ENCODE measurements at regions not wholly inside any gene's neighbourhood (a gene's known extent, or its start where the extent isn't known, plus 50 kb on each side); places are given as distances from the start of the nearest gene placed in this dataset.
"Not testable (repeated sequence)": the region's sequence is repeated elsewhere in the genome, so short reads cannot be mapped to it uniquely, and the experiment has no call there.

DNA sequence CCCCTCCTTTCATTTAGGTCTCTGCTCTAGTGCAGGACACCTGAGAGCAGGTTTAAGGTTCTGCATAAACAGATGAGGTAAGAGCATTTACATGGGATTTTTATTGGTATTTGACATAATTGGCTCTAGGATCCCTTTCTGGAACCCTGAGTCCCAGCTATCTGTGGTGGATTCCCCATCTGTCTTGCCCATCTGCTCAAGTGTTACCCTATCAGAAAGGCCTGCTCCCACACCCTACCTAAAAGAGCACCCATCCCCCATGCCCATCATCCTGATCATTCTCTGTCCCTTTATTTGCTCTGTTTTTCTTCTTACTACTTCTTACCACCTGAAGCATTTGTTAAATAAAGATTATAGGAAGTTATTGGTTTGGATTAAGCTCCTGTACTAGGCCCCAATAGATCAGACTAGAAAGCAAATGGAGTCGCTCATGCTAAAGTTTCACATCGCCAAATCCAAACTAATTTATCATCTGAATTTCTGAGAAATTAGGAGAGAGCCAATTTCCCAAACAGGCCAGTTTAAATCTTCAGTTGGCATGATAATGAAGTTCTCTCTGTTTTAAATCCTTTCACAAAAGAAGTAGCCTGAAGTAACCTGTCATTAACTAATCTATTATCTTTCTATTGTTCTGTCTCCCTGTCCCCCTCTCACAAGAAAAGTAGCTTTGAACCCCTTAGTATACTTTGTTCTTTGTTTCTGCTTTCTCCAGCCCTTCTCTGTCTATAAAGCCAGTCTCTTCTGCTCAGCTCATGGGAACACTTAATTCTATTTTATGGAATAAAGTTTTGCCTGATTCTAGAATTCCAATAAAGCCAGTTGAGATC lies 178.6 kb downstream of the ZNF674 start:
- DNase-seq, result no peak

DNA sequence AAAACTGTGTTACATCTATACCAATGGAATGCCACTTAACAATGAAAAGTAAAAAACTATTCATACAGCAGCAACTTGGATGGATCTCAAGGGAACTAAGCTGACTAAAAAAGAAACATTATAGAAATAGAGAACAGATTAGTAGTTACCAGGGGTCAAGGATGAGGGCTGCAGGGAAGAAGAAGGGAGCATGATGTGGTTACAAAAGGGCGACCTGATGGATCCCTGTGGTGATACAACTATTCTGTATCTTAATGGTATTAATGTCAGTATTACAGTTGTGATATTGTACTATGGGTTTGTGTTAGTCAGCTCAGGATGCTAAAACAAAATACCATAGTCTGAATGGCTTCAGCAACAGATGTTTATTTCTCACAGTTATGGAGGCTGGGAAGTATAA lies 190.7 kb downstream of the ZNF674 start:
- no peak for DNase-seq

DNA sequence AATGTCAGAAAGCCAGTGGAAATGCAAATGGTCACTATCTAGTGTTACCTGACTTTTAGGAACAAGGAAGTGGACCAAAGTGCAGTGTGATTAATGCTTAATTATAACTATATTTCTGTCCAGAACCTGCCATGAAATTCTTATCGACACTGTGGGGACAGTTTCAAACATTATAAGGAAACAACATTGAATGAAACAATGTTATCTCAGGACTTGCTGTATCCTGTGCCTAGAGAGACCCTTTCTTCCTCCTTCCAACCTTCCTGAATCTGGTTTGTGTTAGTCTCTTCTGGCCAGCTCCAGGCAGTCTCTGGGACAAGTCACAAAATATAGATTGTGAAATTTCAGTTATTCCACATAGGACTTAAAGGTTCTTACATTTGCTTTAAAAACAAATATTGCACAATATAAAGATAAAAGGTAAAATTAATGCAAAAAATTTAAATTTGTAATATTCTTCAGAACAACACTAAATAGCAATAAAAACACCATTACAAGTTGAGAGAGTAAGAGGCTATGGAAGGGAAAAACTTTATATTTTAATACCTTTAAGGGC lies 203.4 kb downstream of the ZNF674 start:
- no peak for DNase-seq

DNA sequence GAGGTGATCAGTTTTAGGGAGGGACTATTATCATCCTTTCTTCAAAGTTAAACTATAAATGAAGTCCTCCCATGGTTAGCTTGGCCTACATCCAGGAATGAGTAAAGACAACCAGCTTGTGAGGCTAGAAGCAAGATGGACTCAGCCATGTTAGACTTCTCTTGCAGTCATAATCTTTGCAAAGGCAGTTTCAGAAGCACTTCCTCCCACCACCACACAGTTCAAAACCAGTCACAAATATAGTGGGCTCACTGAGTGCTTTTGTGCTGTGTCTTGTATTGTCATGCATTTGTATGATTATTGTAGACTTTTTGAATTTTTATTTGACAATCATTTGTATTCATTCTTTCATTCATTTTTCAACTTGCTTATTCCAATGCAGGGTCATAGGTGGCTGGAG lies 204.5 kb downstream of the ZNF674 start:
- DNase-seq, result no peak

DNA sequence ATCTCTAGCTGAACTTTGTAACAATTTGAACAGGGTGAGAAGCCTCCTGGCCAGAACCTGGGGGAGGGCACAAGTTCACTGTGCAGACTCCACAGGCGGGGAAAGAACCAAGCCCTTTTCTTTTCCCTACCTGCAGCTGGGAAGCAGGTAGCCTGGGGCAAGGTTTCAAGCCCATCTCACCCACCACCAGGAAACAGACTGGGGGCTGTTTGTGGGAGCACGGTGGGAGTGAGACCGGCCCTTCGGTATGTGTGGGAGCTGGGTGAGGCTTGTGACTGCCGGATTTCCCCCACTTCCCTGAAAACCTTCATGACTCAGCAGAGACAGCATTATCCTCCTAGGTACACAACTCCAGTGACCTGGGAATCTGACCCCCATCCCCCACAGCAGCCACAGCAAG lies 211.7 kb downstream of the ZNF674 start:
- no peak for DNase-seq

DNA sequence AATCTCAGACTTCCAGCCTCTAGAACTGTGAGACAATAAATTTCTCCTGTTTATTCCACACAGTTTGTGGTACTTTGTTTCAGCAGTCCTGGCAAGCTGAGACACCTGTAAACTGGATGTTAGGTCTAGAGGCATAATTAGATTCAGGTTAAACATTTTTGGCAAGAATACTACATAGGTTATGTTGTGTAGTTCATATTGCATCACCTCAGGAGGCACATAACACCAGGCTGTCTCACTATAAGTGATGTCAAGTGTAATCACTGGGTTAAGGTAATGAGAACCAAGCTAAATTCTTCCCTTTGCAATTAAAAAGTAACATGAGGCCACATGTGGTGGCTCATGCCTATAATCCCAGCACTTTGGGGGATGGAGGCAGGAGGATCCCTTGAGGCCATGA lies 214.2 kb downstream of the ZNF674 start:
- DNase-seq, result no peak

DNA sequence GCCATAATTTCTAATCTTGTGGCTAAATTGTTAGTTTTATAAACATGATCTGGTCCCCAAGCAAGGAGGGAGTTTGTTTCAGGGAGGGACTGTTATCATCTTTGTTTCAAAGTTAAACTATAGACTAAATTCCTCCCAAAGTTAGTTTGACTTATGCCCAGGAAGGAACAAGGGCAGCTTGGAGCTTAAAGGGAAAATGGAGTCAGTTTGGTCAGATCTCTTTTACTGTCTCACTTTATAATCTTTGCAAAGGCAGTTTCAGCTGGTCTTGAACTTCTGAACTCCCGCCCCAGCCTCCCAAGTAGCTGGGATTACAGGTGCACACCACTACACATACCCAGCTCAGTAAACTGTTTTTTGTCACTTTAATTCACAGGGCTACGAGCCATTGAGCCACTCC lies 214.7 kb downstream of the ZNF674 start:
- DNase-seq, result no peak

DNA sequence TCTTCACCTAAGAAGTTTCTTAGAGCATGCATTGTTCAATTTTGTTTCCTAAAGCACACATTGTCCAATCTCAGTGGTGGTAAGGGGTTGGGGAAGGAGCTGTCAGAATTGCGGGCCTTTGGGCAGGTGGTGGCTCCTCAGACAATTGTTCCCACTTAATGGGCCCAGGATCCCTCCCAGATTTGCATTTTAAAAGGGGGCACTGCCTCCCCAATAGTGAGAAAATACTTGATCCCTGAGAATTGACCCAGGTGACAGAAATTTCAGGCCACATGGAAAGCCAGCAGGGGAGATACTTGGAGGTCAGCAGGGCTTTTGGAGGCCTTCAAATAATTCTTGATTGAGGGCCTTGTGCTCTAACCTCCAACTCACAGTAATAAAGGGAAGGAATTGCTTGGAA lies 217.1 kb downstream of the ZNF674 start:
- no peak for DNase-seq

DNA sequence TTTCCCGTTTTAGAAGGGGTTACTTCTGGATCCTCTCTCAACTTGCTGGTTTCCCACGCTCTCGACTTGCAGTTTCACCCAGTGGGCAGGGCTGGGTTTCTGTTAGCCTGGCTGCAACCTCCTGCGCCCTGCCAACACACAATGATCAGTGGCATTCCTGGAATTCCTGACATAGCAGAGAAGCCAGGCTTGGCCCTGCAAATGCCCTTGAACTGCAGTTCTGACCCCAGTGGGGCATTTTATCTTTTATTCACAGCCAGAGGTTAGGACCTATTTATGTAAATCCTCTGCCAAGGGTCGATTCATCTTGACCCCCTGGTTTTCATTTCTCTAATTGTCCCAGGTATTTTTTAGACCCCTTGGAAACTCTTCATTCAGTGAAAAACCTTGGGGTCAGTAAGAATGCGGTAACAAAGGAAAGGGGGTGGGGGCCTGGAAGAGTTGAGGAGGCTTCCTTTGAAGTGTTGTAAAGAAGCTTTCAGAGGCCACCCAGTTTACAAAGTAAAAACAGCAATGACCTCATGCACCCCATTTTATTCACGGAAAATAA lies 217.6 kb downstream of the ZNF674 start:
- DNase-seq, result no peak

DNA sequence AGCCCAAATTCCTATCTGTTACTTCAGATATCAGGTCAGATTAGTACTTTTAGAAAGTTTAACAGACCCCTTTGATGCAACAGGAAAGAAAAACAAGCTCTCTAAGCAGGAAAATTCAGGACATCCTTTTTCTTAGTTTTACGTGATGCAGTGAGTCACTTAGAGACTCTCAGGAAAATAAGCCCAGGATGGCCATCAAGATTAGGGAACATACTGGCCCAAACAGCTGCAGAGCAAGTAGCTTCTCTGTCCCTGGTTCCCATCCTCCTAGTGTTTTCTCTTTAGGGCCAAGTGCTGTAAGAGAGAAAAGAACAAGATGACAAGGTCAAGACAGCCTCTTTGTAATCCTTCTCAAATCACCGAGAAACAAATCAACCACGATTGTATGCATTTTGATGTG lies 219.1 kb downstream of the ZNF674 start:
- DNase-seq, result no peak

DNA sequence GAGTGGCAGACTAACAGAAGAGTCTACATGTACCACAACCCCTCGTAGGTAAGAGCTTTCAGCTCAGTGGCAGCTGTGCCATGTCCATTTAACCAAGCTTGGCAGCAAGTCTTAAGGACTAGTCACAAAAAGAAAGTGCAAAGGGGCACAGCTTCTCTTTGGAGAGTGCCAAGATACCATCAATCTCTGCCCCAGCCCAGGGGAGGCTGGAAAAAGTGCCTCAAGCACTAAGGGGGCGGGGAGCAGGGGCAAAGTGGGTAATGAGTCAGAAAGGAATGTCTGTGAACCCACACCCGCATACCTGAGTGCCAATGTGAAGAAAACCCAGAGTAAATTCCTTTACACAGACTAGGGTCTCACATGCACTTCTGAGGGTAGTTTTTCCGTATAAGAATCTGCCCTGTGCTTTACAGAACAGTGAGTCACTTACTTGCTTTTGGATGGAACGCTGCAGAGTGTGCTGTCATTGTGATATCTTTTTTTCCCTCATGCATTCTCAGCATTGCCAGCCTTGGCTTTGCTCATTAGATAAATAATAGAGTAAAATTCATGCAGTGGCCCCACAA lies 219.8 kb downstream of the ZNF674 start:
- peak in 1 of 14 donors; percentile 0 for DNase-seq

DNA sequence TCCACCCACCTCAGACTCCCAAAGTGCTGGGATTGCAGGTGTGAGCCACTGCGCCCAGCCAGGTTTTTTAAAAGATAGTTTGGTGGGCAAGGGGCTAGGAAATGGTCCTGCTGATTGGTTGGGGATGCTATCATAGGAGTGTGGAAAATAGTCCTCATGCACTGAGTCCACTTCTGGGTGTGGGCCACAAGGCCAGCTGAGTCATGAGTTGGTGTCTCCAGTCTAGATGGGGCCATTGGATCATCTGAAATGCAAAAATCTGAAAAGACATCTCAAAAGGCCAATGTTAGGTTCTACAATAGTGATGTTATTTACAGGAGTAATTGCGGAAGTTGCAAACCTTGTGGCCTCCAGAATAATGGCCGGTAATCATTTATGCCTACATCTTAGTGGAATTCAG lies 221.1 kb downstream of the ZNF674 start:
- DNase-seq, result no peak

DNA sequence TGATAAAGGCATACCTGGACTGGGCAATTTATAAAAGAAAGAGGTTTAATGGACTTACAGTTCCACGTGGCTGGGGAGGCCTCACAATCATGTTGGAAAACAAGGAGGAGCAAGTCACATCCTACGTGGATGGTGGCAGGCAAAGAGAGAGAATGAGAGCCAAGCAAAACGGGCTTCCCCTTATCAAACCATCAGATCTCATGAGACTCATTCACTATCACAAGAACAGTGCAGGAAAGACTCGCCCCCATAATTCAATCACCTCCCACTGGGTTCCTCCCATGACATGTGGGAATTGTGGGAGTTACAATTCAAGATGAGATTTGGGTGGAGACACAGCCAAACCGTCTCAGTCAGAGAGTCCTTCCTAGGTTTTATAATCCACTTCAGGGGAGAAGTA lies 222.3 kb downstream of the ZNF674 start:
- not testable (repeated sequence) for DNase-seq

DNA sequence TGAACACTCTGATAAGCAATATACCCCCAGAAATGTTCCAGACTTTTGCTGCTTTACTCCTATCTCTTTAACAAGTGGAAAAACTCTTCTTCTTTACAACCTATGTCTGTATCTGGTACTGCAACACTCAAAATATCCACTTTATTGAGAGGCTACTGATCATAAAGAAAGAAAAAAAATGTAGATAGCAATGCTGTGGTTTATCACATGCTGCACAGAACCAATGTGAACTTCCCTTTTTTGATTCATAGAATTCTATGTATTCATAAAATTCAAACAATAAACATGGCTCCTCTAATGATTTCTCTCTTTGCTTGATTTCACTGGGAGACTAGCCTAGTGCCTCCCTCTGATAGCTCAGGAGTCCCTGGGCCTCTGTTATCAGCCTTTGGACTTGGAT lies 223.5 kb downstream of the ZNF674 start:
- DNase-seq, result no peak

DNA sequence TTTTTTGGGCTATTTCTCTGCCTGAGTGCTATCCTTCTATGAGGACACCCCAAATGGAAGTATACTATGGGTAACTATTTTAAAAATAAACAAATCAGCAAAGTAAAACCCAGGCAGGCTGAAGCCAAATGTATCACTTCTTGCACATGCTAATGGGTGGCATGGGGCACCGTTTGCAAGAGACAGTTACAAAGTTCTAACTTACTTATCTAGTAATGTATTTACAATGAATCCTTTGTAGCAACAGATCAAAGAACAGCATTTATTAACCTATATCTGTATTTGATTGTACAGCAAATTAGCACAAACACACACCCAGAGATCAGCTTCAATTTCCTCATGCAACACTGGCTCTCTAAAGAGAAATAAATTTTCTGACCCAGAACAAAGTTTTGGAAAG lies 225.5 kb downstream of the ZNF674 start:
- DNase-seq, result no peak

DNA sequence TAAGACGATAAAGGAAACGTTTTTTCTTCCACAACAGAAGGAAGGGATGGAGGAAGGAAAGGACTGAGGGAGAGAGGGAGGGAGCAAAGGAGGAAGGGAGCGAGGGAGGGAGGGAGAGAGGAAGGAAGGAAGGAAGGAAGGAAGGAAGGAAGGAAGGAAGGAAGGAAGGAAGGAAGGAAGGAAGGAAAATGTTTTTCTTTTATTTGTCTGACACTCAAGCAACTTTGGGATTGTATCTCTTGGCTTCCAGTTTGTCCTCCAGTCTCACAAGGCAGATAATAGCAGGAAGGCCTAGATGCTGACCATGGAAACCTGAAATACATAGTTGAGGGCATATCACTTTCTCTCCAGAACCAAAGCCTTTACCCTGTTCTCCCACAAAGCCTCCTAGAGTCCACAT lies 226.7 kb downstream of the ZNF674 start:
- DNase-seq, result no peak

DNA sequence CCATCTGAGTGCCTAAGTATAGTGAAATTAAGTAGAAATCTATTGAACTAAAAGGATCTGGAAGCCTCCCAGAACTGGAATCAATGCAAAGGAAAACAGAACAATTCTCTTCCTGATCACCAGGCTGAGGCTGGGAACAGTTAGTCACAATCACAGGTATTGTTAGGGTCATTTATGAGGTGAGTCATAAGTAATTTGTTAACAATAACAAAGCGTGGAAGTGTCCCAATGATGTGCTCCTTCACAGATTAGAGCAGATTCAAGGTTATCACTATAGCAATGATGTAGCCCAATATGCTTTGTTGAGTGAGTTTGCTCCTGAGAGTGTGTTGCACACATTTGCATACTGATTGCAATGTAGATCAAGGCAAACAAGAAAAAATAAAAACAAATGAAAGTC lies 228.1 kb downstream of the ZNF674 start:
- DNase-seq, result no peak

DNA sequence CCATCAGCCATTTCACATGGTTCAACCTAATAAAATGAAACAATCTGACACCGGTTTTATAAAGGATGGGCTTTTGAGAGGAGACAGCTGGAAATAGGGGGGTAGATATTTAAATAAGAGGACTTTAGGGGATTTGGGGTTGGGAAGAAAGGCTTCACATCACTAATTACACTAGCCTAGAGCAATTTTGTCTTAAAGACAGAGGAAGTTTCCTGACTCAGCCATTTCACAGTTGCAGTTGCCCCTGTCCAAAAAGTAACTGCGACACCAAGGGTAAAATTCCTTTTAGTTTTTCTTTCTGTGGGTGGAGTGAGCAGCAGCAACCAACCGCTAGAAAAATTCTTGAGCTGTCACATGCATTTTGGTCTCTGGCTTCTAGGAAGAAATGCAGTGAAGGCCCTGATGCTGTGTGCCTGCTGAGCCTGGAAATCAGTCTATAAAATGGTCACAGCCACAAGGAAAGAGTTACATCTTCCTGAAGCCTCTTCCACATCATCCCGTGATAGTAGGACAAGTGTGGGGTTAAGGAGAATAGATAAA lies 233.6 kb downstream of the ZNF674 start:
- DNase-seq, result no peak

DNA sequence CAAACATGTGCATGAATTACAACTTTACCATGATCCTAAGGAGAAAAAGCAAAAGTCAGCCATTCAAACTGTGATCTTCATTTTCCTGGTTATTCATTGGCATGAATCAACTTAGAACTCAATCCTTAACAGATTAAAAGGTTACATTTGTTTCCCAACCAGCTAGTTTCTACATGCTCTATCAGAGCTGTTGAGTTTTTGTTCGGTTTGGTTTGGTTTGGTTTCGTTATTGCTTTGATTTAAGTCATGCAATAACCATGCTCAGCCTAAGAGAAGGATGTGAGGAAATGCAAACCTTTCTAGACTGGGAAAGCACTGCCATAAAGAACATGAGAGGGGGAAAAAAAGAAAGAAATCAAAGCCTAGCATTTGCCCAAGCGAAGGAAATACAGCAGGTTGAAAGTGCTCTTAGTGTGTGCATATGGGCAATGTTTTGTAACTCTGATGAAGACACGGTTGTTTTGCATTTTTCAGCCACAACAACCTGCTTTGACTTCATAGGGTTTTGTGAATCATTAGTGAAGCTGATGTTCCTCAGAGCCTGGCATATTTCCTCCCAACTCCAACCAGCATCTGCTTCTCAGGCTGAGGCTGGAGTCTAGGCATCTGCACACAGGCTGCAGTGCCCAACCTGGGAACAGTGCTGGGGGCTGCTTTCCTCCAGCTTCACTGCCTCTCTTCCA lies 234.3 kb downstream of the ZNF674 start:
- DNase-seq, result no peak

DNA sequence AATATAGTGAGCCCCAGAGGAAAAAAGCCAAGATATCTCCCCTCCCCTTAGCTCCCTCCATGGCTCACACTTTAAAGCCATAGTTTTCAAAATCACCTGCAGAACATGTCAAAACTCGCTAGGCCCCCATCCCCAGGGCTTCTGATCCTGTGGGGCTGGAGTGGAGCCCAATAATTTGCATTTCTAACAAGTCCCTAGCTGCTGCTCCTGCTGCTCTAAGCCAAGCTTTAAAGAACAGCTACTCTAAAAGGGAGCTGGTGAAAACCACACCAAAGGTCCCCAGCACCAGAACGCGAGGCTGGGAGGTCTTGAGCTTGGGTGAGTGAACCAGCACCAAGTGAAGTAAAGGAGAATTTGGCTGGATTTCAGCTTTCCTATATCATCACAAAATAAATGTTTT lies 237.1 kb downstream of the ZNF674 start:
- no peak for DNase-seq

DNA sequence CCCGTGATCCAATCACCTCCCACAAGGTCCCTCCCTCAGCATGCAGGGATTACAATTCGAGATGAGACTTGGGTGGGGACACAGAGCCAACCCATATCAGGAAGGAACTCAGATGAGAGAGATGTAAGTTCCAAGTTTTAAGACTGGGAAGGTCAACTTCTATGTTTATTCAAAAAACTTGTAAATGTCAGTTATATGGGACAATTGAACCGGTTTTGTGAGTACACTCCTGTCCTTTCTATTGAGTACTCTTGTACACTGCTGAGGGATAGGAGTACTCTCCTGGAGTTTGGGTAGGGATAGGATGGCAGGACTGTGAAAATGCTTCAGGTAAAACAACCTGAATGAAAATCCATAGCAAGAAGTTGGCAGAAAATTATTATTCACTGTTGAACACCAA lies 239.1 kb downstream of the ZNF674 start:
- DNase-seq, result no peak

DNA sequence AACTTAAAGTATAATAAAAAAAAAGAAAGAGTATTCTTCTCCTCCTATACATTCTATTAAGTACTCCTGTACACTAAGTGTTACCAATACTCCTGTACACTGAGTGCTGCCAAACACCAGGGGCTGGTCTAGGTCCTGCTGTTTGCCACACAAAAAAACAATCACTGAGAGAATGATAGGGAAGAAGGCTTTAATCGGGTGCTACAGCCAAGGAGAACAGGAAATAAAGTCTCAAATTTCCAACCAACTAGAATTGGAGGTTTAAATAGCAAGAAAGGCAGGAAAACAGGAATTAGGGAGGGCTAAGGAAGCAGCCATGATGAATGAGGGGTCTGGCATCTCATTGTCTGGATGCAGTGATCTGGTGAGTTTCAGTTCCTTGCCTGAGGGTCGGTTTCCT lies 239.8 kb downstream of the ZNF674 start:
- DNase-seq, result no peak

DNA sequence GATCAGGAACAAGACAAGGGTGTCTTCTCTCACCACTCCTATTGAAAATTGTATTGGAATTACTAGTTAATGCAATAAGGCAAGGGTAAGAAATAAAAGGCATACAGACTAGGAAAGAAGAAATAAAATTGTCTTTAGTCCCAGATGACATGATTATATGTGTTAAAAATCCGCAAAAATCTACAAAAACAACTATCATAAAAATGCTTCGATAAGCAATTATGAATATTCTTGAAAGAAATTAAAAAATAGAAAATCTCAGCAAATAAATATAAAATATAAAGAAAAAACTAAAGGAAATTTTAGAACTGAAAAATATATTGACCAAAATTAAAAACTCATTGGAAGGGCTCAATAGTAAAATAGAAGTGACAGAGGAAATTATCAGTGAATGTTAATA lies 243.3 kb downstream of the ZNF674 start:
- no peak for DNase-seq
